Spleen (tissue), 11 donors: ENCODE measurements at regions not wholly inside any gene's neighbourhood (a gene's known extent, or its start where the extent isn't known, plus 50 kb on each side); places are given as distances from the start of the nearest gene placed in this dataset.

Experiments
- DNase-seq: peaks from one replicate; pipeline ENCODE4 v3.0.0-alpha.2; 2020
- H3K27ac ChIP-seq, 8 donors: fragments of 200-600 bp; sonication (generic) in 7 of 8; 1 replicate in 4 of 8; 2 replicates in 4 of 8; pipeline versions ENCODE4 v1.5.0 to v1.8.0; 2016 to 2021; ENCODE audit warnings: inconsistent platforms in 4 of 8, mild to moderate bottlenecking in 4 of 8, moderate library complexity in 1 of 8
- H3K27me3 ChIP-seq, 7 donors: fragments of 200-600 bp; sonication (generic) in 6 of 7; replicated peaks in 1 of 7; 1 replicate in 4 of 7; 2 replicates in 3 of 7; pipeline versions ENCODE4 v1.5.0 to v1.8.0; 2016 to 2021; ENCODE audit warnings: inconsistent platforms in 3 of 7, mild to moderate bottlenecking in 1 of 7
- H3K36me3 ChIP-seq, 6 donors: fragments of 200-600 bp; sonication (generic) in 5 of 6; 1 replicate in 4 of 6; 2 replicates in 2 of 6; pipeline versions ENCODE4 v1.5.0 to v1.8.0; 2016 to 2021; ENCODE audit warnings: inconsistent platforms in 2 of 6
- H3K4me1 ChIP-seq, 6 donors: fragments of 200-600 bp; sonication (generic) in 5 of 6; 1 replicate in 3 of 6; 2 replicates in 3 of 6; pipeline versions ENCODE4 v1.5.0 to v1.8.0; 2016 to 2021; ENCODE audit warnings: inconsistent platforms in 3 of 6
- H3K4me3 ChIP-seq, 8 donors: fragments of 200-600 bp; sonication (generic) in 7 of 8; 1 replicate in 4 of 8; 2 replicates in 4 of 8; pipeline versions ENCODE4 v1.5.0 to v1.8.0; 2016 to 2021; ENCODE audit warnings: inconsistent platforms in 4 of 8, mild to moderate bottlenecking in 4 of 8, moderate library complexity in 2 of 8
- H3K9me3 ChIP-seq, 8 donors: fragments of 200-600 bp; sonication (generic) in 7 of 8; 1 replicate in 4 of 8; 2 replicates in 4 of 8; pipeline versions ENCODE4 v1.5.0 to v1.8.0; 2016 to 2021; ENCODE audit warnings: inconsistent platforms in 4 of 8
- POLR2A ChIP-seq, 3 donors: fragments of 450-650 bp; IDR thresholded peaks; one replicate each; pipeline ENCODE4 v1.5.1; 2017; ENCODE audit warnings: antibody characterized with exemption in 3 of 3, mild to moderate bottlenecking in 1 of 3
- POLR2AphosphoS5 ChIP-seq, 3 donors: sonication (generic); formaldehyde crosslinking; IDR thresholded peaks; one replicate each; pipeline ENCODE4 v1.5.1; 2017; ENCODE audit warnings: antibody characterized with exemption in 3 of 3
- WGBS, 5 donors: extraction: QIAGEN DNeasy Blood & Tissue Kit in 3 of 5; methylation state at CpG; one replicate each; pipeline versions ENCODE4 v1.1.5 to v1.1.7; 2013 to 2018; 5-methylcytosine and 5-hydroxymethylcytosine counted together
- intact Hi-C: fragments of 100-400 bp; cut with DNase I; formaldehyde crosslinking; loops from one replicate; pipeline ENCODE4 v1.15.0; 2023; ENCODE audit warnings: low total_unique reads
- TF ChIP-seq, protein P1 (sequence below), 11 experiments: fragments of 200-600 bp in 7 of 11; fragments of 450-650 bp in 4 of 11; sonication (generic) in 4 of 11; IDR thresholded peaks in 8 of 11; conservative IDR thresholded peaks in 3 of 11; 1 replicate in 7 of 11; 2 replicates in 4 of 11; pipeline versions ENCODE4 v1.4.0 to v1.8.0; 2016 to 2021; ENCODE audit warnings: antibody characterized with exemption in 11 of 11, inconsistent platforms in 4 of 11, mild to moderate bottlenecking in 1 of 11
- donor health status: healthy with polysubstance abuse.
- donor health status: DM: no; HTN: no; CAD: no; lungs with moderate emphysema.
- donor health status: DM: no; HTN: no; CAD: no.
- donor health status: Bipolar disorder and iron deficiency.
- donor health status: healthy.
- donor health status: DM: no; HTN: no; CAD: no.
- donor health status: DM: yes; HTN: yes; CAD: no.

DNA sequence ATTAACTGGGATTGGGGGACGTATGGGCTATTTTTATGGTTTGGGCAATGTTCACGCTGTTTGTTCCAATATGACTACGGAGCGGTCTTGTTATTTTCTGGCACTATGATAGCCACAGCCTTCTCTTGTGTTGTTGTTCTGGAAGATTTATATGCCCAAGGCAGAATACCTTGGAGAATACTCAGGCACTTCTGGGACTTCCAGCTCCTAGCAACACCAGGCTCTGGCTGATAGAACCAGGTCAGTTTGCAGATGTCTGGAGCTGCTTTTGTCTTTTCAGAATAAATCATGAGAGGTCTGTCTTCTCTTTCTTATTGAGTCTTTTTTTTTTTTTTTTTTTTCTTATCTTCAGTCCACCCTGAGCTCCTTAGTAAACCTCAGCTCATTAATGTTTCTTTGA lies 262.5 kb downstream of the MED10 start:
- intact Hi-C loops, result no loop called here
- H3K4me3 ChIP-seq, result no peak overlapping the region
- 87 to 98% (median 92%) methylated on average over 4 of the region's 4 CpGs for WGBS, 5 donors
- H3K4me1 ChIP-seq, result no peaks in the 10 kb centered on the region
- H3K27me3 ChIP-seq, result no peaks in the 10 kb centered on the region
- H3K36me3 ChIP-seq, result no peaks in the 10 kb centered on the region
- TF ChIP-seq POLR2AphosphoS5 (IDR thresholded peaks at IDR 0.05), result no peak
- TF ChIP-seq POLR2A (IDR thresholded peaks at IDR 0.05), result no peak
- TF ChIP-seq, protein P1, sequence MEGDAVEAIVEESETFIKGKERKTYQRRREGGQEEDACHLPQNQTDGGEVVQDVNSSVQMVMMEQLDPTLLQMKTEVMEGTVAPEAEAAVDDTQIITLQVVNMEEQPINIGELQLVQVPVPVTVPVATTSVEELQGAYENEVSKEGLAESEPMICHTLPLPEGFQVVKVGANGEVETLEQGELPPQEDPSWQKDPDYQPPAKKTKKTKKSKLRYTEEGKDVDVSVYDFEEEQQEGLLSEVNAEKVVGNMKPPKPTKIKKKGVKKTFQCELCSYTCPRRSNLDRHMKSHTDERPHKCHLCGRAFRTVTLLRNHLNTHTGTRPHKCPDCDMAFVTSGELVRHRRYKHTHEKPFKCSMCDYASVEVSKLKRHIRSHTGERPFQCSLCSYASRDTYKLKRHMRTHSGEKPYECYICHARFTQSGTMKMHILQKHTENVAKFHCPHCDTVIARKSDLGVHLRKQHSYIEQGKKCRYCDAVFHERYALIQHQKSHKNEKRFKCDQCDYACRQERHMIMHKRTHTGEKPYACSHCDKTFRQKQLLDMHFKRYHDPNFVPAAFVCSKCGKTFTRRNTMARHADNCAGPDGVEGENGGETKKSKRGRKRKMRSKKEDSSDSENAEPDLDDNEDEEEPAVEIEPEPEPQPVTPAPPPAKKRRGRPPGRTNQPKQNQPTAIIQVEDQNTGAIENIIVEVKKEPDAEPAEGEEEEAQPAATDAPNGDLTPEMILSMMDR (IDR thresholded peaks at IDR 0.05 in 8 of 11, conservative IDR thresholded peaks at IDR 0.05 in 3 of 11), result no peak
- peaks cover 0 to 11% (median 2%) of the 10 kb centered on the region in 8 donors for H3K9me3 ChIP-seq
- DNase-seq, result no peak
- no peak overlapping the region for H3K27ac ChIP-seq

DNA sequence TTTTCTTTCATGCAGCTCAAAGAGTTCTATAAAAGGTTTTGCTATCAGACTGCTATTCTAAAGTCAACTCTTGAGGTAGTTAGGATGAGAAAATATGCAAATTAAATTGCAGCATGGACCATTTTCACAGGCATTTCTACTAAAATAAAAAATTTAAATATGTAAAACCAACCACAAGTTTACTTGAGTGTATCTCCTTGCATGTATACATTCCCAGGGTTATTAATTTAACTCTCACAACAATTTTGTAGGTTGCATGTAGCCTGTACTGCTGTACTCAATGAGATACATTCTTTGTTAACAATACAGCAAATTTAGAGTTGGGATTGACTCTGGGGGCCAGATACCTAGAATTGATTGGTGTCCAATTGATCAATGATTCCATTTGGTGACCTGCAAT lies 265.8 kb downstream of the MED10 start:
- no peak for DNase-seq
- no peaks in the 10 kb centered on the region for H3K9me3 ChIP-seq
- H3K27me3 ChIP-seq, result no peaks in the 10 kb centered on the region
- TF ChIP-seq, protein P1 (IDR thresholded peaks at IDR 0.05 in 8 of 11, conservative IDR thresholded peaks at IDR 0.05 in 3 of 11), result no peak
- TF ChIP-seq POLR2A (IDR thresholded peaks at IDR 0.05) (no peak), POLR2AphosphoS5 (IDR thresholded peaks at IDR 0.05) (no peak)
- H3K4me1 ChIP-seq, result peaks cover 0 to 6% (median 0%) of the 10 kb centered on the region in 6 donors
- H3K4me3 ChIP-seq, result no peak overlapping the region
- no peak overlapping the region for H3K27ac ChIP-seq
- intact Hi-C loops, result no loop called here
- H3K36me3 ChIP-seq, result no peaks in the 10 kb centered on the region

DNA sequence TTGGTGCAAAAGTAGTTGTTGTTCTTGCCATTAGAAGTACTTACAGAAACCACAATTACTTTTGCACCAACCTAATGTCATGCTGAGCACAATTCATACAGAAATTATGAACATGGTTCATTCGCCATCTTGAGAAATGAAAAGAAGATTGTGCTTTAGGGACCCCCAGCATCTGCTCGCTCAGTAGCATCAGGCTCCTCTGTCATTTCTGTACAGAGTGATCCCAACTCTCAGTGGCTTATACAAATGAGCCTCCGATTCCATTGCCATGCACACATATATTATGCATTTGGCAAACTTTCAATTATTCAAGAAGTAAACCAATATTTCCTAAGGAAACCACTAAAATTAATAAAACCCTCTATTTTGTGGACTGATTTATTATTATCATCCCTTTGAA lies 266.2 kb downstream of the MED10 start:
- Histone ChIP-seq H3K27me3 (no peaks in the 10 kb centered on the region), H3K4me3 (no peak overlapping the region), H3K27ac (no peak overlapping the region), H3K4me1 (peaks cover 0 to 6% (median 0%) of the 10 kb centered on the region in 6 donors), H3K9me3 (no peaks in the 10 kb centered on the region), H3K36me3 (no peaks in the 10 kb centered on the region)
- intact Hi-C loops, result no loop called here
- DNase-seq, result no peak
- TF ChIP-seq, protein P1 (IDR thresholded peaks at IDR 0.05 in 8 of 11, conservative IDR thresholded peaks at IDR 0.05 in 3 of 11), result no peak
- no peak for TF ChIP-seq POLR2A (IDR thresholded peaks at IDR 0.05)
- no peak for TF ChIP-seq POLR2AphosphoS5 (IDR thresholded peaks at IDR 0.05)
- WGBS, 5 donors, result 78 to 95% (median 88%) methylated on average over 3 of the region's 3 CpGs

DNA sequence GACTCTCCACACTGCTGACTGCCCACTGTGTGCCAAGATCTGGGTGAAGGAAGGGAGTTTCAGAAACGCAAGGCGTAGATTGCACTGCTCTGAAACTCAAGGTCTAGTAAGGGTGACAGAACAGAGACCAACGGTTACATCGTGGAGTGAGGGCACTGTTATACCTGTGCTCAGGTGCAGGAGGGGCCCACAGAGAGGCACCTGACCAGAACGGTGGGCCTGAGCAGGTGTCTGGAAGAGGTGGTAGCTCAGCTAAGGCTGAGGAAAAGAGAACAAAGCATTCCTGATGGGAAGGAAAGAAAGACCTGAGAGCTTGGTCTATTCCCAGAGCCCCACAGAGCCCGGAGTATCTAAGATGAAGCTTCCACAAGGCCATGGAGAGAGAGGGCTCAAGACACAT lies 267.2 kb downstream of the MED10 start:
- Histone ChIP-seq H3K4me3 (no peak overlapping the region), H3K4me1 (peaks cover 0 to 6% (median 0%) of the 10 kb centered on the region in 6 donors), H3K36me3 (no peaks in the 10 kb centered on the region), H3K27ac (no peak overlapping the region), H3K9me3 (no peaks in the 10 kb centered on the region), H3K27me3 (no peaks in the 10 kb centered on the region)
- WGBS, 5 donors, result 83 to 92% (median 88%) methylated on average over 6 of the region's 6 CpGs
- DNase-seq, result no peak
- TF ChIP-seq POLR2AphosphoS5 (IDR thresholded peaks at IDR 0.05) (no peak), POLR2A (IDR thresholded peaks at IDR 0.05) (no peak)
- intact Hi-C loops, result no loop called here

DNA sequence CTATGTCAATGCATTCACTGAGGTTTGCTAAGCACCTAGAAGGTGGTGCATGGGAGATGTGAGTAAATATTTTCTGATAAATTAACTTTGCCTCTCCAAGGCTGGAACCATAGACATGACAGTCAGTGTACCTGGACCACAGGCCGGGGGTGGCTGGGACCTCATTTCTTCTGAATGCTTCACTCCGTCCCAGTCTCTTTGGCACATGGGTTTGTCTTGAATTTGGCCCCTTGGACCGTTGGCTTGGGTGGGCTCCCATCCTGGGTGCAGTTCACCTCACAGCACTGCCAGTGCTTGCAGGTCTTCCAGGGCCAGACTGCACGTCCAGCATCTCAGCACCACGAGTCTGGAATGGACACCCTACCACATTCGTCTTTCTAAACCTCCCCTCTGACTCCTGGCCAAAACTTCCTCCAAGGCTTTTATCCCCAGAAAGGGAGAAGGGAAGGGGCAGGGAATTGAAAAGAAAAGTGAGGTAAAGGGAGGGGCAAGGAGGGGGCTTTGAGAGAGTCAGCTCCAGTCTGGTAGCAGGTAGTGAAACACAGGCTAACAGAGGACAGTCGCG lies 267.8 kb downstream of the MED10 start:
- no peaks in the 10 kb centered on the region for H3K9me3 ChIP-seq
- no peak for DNase-seq
- H3K4me3 ChIP-seq, result no peak overlapping the region
- H3K27ac ChIP-seq, result no peak overlapping the region
- H3K27me3 ChIP-seq, result no peaks in the 10 kb centered on the region
- 86 to 89% (median 87%) methylated on average over 8 of the region's 8 CpGs for WGBS, 5 donors
- no peak for TF ChIP-seq POLR2A (IDR thresholded peaks at IDR 0.05)
- no peak for TF ChIP-seq POLR2AphosphoS5 (IDR thresholded peaks at IDR 0.05)
- TF ChIP-seq, protein P1 (IDR thresholded peaks at IDR 0.05 in 8 of 11, conservative IDR thresholded peaks at IDR 0.05 in 3 of 11), result no peak
- peaks cover 0 to 6% (median 0%) of the 10 kb centered on the region in 6 donors for H3K4me1 ChIP-seq
- H3K36me3 ChIP-seq, result no peaks in the 10 kb centered on the region
- intact Hi-C loops, result no loop called here
